Endothelial cell of umbilical vein (primary cell): ENCODE measurements at regions not wholly inside any gene's neighbourhood (a gene's known extent, or its start where the extent isn't known, plus 50 kb on each side); places are given as distances from the start of the nearest gene placed in this dataset.

Experiments
- BruUV-seq: library from RNA; stranded (reverse); fragments of 400-500 nt; replicated peaks from 2 replicates; lab custom pipeline; 2021; lab: Mats Ljungman, UMichigan
- CTCF ChIA-PET: fragments of 300-600, 350-600 bp; sonication (Branson Sonifier 250); formaldehyde crosslinking; loops from one replicate; lab custom pipeline; 2021; ENCODE audit warnings: antibody characterized with exemption, inconsistent platforms; lab: Charles Lee
- POLR2A ChIA-PET: fragments of 300-600, 350-600 bp; sonication (Branson Sonifier 250); formaldehyde crosslinking; loops from one replicate; lab custom pipeline; 2021; ENCODE audit warnings: antibody characterized with exemption, inconsistent platforms; lab: Charles Lee
- DNase-seq: peaks from one replicate; pipeline ENCODE4 v3.0.0-alpha.2; 2011; ENCODE audit warnings: low read depth, low spot score
- FAIRE-seq: peaks from 2 replicates; lab custom pipeline; 2011; peaks lifted over from hg19 to GRCh38; lab: Jason Lieb, UNC
- H2AFZ ChIP-seq: 2 replicates; pipeline ENCODE4 v1.6.0; 2012; ENCODE audit warnings: low read depth, low read length, control low read depth, inconsistent platforms
- H3K27ac ChIP-seq: 2 replicates; pipeline ENCODE4 v1.5.1; 2011; ENCODE audit warnings: low read depth, mild to moderate bottlenecking, control low read depth, low read length, moderate library complexity; ENCODE audit not compliant: insufficient read depth
- H3K27me3 ChIP-seq, 2 experiments: 2 replicates each; pipeline versions ENCODE4 v1.6.0 to v1.6.1; 2011; ENCODE audit warnings: low read length in 2 of 2, mixed read lengths in 1 of 2; ENCODE audit not compliant: control insufficient read depth in 2 of 2, insufficient read depth in 2 of 2
- H3K36me3 ChIP-seq, 2 experiments: 2 replicates in 1 of 2; 3 replicates in 1 of 2; pipeline ENCODE4 v1.5.1; 2011; ENCODE audit warnings: low read length in 2 of 2, mild to moderate bottlenecking in 1 of 2, moderate library complexity in 1 of 2; ENCODE audit not compliant: control insufficient read depth in 2 of 2, insufficient read depth in 2 of 2; ENCODE audit errors: extremely low read depth in 1 of 2
- H3K4me1 ChIP-seq: 3 replicates; pipeline ENCODE4 v1.5.1; 2011; ENCODE audit warnings: mild to moderate bottlenecking, low read length; ENCODE audit not compliant: control insufficient read depth, insufficient read depth; ENCODE audit errors: extremely low read depth
- H3K4me2 ChIP-seq: 2 replicates; pipeline ENCODE4 v1.6.1; 2011; ENCODE audit warnings: low read length, control low read depth, mixed read lengths; ENCODE audit not compliant: insufficient read depth
- H3K4me3 ChIP-seq, 3 experiments: fragments of 200-600 bp in 1 of 3; sonication (generic), shearing (Covaris generic) in 1 of 3; replicated peaks in 1 of 3; 2 replicates each; pipeline ENCODE4 v1.5.1; 2011 to 2016; ENCODE audit warnings: control low read depth in 3 of 3, low read length in 3 of 3, mild to moderate bottlenecking in 2 of 3, inconsistent platforms in 1 of 3, low read depth in 1 of 3, moderate library complexity in 1 of 3; ENCODE audit not compliant: insufficient read depth in 1 of 3
- H3K79me2 ChIP-seq: 2 replicates; pipeline ENCODE4 v1.6.0; 2012; ENCODE audit warnings: low read length, inconsistent platforms; ENCODE audit not compliant: control insufficient read depth, insufficient read depth
- H3K9ac ChIP-seq: replicated peaks from 2 replicates; pipeline ENCODE3; 2011; ENCODE audit warnings: low read length, control low read depth; ENCODE audit not compliant: insufficient read depth; ENCODE audit errors: extremely low read depth
- H3K9me1 ChIP-seq: replicated peaks from 3 replicates; pipeline ENCODE4 v1.6.0; 2011; ENCODE audit warnings: mild to moderate bottlenecking, low read length; ENCODE audit not compliant: control insufficient read depth, insufficient read depth; ENCODE audit errors: extremely low read depth
- H3K9me3 ChIP-seq: replicated peaks from 2 replicates; pipeline ENCODE4 v1.5.1; 2012; ENCODE audit warnings: low read length, inconsistent platforms; ENCODE audit not compliant: control insufficient read depth, insufficient read depth
- H4K20me1 ChIP-seq: replicated peaks from 2 replicates; pipeline ENCODE3; 2011; ENCODE audit warnings: mild to moderate bottlenecking, low read length; ENCODE audit not compliant: control insufficient read depth, insufficient read depth; ENCODE audit errors: extremely low read depth
- CTCF ChIP-seq, 2 donors: IDR thresholded peaks; 1 replicate in 1 of 2; 2 replicates in 1 of 2; pipeline ENCODE4 v1.5.1; 2011; ENCODE audit warnings: low read length in 2 of 2, mild to moderate bottlenecking in 2 of 2, moderate library complexity in 2 of 2, control low read depth in 1 of 2, inconsistent platforms in 1 of 2, low read depth in 1 of 2; ENCODE audit not compliant: insufficient read depth in 1 of 2; ENCODE audit errors: extremely low read depth in 1 of 2
- EZH2 ChIP-seq: IDR thresholded peaks from 2 replicates; pipeline ENCODE4 v1.6.1; 2012; ENCODE audit warnings: borderline replicate concordance, low read depth, mild to moderate bottlenecking, moderate library complexity, low read length, inconsistent platforms; ENCODE audit not compliant: severe bottlenecking
- FOS ChIP-seq: IDR thresholded peaks from 2 replicates; pipeline ENCODE4 v1.6.1; 2011; ENCODE audit warnings: mild to moderate bottlenecking, low read length, moderate library complexity, borderline replicate concordance; ENCODE audit not compliant: insufficient read depth
- GATA2 ChIP-seq: IDR thresholded peaks from 2 replicates; pipeline ENCODE4 v1.7.0; 2011; ENCODE audit warnings: low read depth, mild to moderate bottlenecking, moderate library complexity, mixed read lengths, low read length; ENCODE audit not compliant: insufficient read length, insufficient read depth
- JUN ChIP-seq: IDR thresholded peaks from 2 replicates; pipeline ENCODE4 v1.6.1; 2011; ENCODE audit warnings: borderline replicate concordance, low read depth; ENCODE audit not compliant: insufficient read length, insufficient read depth
- MAX ChIP-seq: IDR thresholded peaks from 2 replicates; pipeline ENCODE4 v1.6.1; 2011; ENCODE audit not compliant: insufficient read depth, insufficient read length
- MYC ChIP-seq: IDR thresholded peaks from one replicate; pipeline ENCODE4 v1.6.1; 2011; ENCODE audit warnings: mild to moderate bottlenecking, low read depth, low read length
- POLR2A ChIP-seq: IDR thresholded peaks from 2 replicates; pipeline ENCODE4 v1.6.1; 2012; ENCODE audit warnings: low read depth, mild to moderate bottlenecking, control low read depth, low read length
- POLR2AphosphoS5 ChIP-seq: IDR thresholded peaks from 2 replicates; pipeline ENCODE4 v1.6.1; 2012; ENCODE audit warnings: low read depth, mild to moderate bottlenecking, control low read depth, low read length, moderate library complexity; ENCODE audit not compliant: insufficient read depth
- dilution Hi-C: fragments of 300-500 bp; cut with MboI; formaldehyde crosslinking; loops from one replicate; pipeline ENCODE4 v1.15.0; 2019; ENCODE audit warnings: low sequenced_read_pairs; ENCODE audit not compliant: extremely low pct_ligation_motif_present
- intact Hi-C: fragments of 100-400 bp; cut with micrococcal nuclease; formaldehyde crosslinking; loops from one replicate; pipeline ENCODE4 v1.10.0; 2022

GRCh38 chr6:81640126-81640525 is 112.4 kb downstream of the TENT5A start:
- Histone ChIP-seq H4K20me1 (no peaks in the 10 kb centered on the region), H3K4me2 (no peak overlapping the region), H3K79me2 (no peaks in the 10 kb centered on the region), H3K9ac (no peak overlapping the region), H3K9me1 (no peaks in the 10 kb centered on the region), H3K27ac (no peak overlapping the region), H3K27me3 (no peaks in the 10 kb centered on the region), H2AFZ (no peak overlapping the region), H3K36me3 (no peaks in the 10 kb centered on the region), H3K4me1 (no peaks in the 10 kb centered on the region), H3K4me3 (no peak overlapping the region), H3K9me3 (no peaks in the 10 kb centered on the region)
- intact Hi-C loops: no loop called here
- dilution Hi-C loops: no loop called here
- ChIA-PET POLR2A (no interaction called here), CTCF (no interaction called here)
- BruUV-seq: no TSS peak
- TF ChIP-seq MYC (no peak), FOS (no peak), GATA2 (no peak), JUN (no peak), EZH2 (no peak), CTCF (IDR thresholded peaks at IDR 0.05; ENCODE audit: extremely low read depth in 1 of 2, insufficient read depth in 1 of 2, low read depth in 1 of 2, low read length in 2 of 2) (no peak), POLR2AphosphoS5 (no peak), MAX (no peak), POLR2A (no peak)
- DNase-seq: no peak
- FAIRE-seq: no peak
